NCI-H2196 (cell line): ENCODE measurements at regions not wholly inside any gene's neighbourhood (a gene's known extent, or its start where the extent isn't known, plus 50 kb on each side); places are given as distances from the start of the nearest gene placed in this dataset.
"Not testable (repeated sequence)": the region's sequence is repeated elsewhere in the genome, so short reads cannot be mapped to it uniquely, and the experiment has no call there.

Experiments used
- DNase-seq: peaks from one replicate; lab custom pipeline; 2025; ENCODE audit not compliant: unreplicated experiment; lab: John Stamatoyannopoulos, UW

DNA sequence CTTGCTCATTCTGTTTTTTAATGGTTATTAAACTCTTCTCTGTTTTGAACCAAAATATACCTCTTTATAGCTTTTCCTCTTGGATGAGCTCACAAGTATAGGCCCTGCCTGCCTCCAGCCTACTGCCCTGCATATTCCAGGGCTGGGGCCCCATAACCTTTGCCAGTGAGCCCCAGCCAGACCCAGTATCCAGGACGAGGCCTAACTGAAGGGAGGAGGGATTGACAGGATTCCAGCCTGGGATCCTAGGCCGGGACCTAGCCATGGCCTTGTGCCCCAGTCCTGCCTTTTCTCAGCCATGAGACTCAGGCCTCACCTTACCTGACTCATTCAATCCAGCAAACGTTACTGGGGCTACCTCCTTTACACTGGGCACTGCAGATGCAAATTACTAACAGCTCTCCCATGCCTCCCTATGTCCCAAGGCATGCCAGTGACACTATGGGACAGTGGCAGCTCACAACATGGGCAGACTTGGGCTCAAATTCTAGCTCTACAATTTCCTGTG, 159.2 kb downstream of the DDX1 start:
- DNase-seq: no peak

- no peak for DNase-seq
Measured at GRCh38 chr2:15751477-15751876, 159.8 kb downstream of the DDX1 start.

- DNase-seq: no peak
Measured at GRCh38 chr2:15752552-15753232, 161.0 kb downstream of the DDX1 start.

- no peak for DNase-seq
Measured at GRCh38 chr2:15753233-15753798, 161.6 kb downstream of the DDX1 start.

DNA sequence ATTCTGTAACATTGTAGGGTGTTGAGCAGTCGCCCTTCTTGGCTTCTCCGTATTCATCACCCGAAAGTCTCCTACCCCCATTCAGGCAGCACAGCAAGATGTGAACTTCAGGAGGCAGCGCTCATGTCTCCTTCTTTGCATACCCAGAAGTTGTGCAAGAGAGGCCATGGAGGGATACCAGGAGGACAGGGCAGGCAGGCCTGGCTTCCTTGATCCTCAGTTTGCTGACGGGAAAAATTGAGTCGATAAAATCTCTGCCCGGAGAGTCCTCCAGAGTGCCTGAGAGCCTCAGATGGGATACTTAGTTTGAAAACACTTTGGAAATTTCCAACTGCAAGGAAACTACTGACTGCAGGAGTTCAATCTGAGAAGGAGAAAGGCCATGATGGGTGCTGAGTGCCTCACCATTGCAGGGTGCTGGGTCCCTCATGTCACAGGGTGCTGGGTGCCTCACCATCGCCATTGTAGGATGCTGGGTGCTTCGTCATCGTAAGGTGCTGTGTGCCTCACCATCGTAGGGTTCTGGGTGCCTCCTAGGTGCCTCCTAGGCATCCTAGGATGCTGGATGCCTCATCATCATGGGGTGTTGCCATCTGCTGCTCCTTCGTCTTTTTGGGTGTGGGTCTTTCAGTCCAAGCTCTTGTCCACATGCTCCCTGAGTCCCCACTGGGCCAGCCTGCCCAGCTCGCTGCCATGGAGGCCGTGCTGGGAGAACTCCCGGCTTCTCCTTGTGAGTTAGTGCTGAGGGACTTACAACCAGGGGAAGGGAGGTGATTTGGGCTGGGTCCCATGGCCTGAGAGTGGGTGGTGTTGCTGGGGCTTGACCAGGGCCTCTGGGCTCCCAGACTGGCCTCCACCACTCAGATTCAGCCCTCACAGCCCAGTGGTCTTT, 162.4 kb downstream of the DDX1 start:
- no peak for DNase-seq

GRCh38 chr2:15754703-15755099, 163.0 kb downstream of the DDX1 start:
- no peak for DNase-seq

DNA sequence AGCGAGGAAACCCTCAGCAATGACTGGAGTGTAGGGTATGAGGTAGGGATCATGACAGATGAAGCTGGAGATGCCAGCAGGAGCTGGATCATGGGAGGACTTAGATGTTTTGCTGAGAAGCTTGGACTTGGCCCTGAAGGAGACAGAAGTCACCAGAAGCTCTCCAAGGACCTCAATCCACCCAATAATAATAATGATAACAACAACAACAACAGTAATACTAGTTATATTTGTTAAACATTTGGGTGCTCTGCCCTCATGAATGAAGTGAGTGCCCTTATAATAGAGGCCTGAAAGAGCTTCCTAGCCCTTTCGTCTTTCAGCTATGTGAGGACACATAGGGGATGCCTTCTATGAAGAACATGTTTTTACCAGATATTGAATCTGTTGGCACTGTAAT, 163.9 kb downstream of the DDX1 start:
- DNase-seq: no peak

- DNase-seq: no peak
Measured at GRCh38 chr2:15756011-15756550, 164.4 kb downstream of the DDX1 start.

DNA sequence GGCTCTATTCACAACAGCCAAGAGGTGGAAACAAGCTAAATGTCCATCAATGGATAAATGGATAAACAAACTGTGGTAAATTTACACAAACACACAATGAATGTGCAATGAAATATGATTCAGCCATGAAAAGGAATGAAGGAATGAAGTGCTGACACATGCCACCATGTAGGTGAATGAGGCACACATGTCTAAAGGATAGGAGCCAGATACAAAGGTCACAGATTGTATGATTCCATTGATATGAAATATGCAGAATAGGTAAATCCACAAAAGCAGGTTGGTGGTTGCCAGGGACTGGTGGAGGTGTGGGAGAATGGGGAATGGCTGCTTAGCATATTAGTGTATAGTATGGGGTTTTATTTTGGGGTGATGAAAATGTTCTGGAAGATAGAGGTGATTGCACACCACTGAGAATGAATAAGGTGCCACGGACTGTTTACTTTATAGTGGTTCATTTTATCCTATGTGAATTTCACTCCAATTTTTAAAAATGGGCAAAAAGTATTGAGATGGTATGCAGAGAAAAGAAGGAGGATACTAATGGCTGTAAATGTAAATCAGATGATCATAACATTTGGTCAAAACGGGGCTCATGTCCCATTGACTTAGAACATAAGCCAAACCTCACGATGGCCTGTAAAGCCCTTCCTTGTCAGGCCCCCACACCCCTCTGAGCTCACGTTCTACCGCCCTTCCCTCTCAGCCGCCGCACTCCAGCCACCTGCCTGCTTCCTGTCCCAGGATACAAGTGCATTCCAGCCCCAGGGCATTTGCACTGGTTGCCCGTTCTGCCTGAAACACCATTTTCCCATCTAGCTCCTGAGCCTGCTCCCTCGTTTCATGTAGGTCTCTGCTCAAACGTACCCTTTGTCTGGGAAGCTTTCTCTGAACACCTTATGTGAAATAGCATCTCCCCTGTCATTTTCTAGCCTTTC, 165.5 kb downstream of the DDX1 start:
- no peak for DNase-seq

DNA sequence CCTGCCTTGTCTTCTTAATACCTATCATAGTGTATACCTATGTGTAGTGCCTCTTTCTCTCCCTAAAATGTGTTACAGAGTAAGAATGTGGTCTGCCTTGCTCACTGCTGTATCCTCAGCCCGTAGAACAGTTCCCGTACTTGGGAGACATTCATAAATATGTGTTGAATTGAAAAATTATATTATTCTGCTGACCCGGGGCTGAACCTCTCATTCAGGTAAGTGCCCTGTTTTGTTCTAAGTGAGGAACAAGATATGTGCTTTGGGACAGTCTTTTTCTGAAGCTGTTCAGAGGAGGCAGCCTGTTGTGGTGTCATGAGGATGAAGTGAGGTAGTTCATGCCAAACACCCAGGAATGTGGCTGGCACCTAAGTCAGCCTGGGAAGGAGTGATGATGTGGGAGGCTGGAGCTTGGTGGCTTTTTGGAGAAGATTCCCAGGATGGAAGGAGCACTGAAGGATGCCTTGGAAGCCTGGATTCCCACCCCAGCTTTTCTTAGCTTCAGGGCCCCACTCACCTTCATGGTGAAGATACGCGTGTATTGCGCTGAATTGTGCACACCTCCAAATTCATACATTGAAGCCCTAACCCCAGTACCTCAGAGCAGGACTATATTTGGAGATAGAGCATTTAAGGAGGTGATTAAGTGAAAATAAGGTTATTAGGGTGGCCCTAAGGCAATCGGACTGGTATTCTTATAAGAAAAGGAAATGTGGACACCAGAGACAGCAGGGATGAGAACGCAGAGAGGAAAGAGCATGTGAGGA, 166.3 kb downstream of the DDX1 start:
- no peak for DNase-seq

DNA sequence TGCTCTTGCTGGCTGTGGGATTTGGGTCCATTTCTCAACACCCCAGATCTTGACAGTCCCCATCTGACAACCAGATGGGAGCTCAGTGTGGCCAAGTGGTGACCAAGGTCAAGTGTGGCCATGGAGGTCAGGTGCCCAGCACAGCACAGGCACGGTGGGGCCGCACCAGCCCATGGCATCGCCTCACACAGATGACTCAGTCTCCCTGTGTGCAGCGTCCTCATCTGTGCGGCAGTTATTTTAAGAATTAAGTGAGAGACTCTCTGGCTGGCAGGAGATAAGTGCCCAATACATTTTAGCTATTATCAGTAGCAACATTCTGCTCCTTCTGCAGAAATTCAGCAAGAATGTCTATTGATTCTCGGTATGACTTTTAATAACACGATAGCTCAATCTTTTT, 167.2 kb downstream of the DDX1 start:
- DNase-seq: no peak

- no peak for DNase-seq
Measured at GRCh38 chr2:15759385-15759784, 167.7 kb downstream of the DDX1 start.

DNA sequence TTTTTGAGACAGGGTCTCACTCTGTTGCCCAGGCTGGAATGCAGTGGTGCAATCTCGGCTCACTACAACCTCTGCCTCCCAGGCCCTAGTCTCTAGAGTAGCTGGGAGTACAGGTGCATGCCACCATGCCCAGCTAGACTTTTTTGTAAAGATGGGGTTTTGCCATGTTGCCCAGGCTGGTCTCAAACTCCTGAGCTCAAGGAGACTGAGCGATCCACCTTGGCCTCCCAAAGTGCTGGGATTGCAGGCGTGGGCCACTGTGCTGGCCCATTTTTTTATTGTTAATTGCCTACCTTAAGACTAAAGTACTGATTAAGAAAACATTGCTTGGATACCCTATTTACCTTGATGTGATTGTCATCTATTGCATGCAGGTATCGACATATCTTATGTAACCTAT, 168.1 kb downstream of the DDX1 start:
- not testable (repeated sequence) for DNase-seq

GRCh38 chr2:15760232-15760910, 168.7 kb downstream of the DDX1 start:
- DNase-seq: no peak

GRCh38 chr2:15761056-15761455, 169.4 kb downstream of the DDX1 start:
- DNase-seq: no peak

- DNase-seq: no peak
Measured at GRCh38 chr2:15761910-15762309, 170.2 kb downstream of the DDX1 start.

- DNase-seq: no peak
Measured at GRCh38 chr2:15762449-15762848, 170.8 kb downstream of the DDX1 start.

- no peak for DNase-seq
Measured at GRCh38 chr2:15763106-15763821, 171.6 kb downstream of the DDX1 start.
